LNCaP clone FGC (cell line): ENCODE measurements at regions not wholly inside any gene's neighbourhood (a gene's known extent, or its start where the extent isn't known, plus 50 kb on each side); places are given as distances from the start of the nearest gene placed in this dataset.

Experiments used
- DNase-seq: peaks from one replicate; pipeline ENCODE4 v3.0.0-alpha.2; 2011; ENCODE audit warnings: low read depth
- H3K4me3 ChIP-seq: 2 replicates; pipeline ENCODE4 v1.5.1; 2011; ENCODE audit warnings: mild to moderate bottlenecking, low read depth, low read length, control low read depth
- CTCF ChIP-seq: IDR thresholded peaks from 2 replicates; pipeline ENCODE4 v1.5.1; 2012; ENCODE audit warnings: mild to moderate bottlenecking; ENCODE audit not compliant: control insufficient read depth, insufficient read depth; ENCODE audit errors: extremely low read depth

- H3K4me3 ChIP-seq, result no peak overlapping the region
- no peak for DNase-seq
- no peak for TF ChIP-seq CTCF
Measured at GRCh38 chr20:16947479-16947878, 199.3 kb downstream of the OTOR start.

- no peak overlapping the region for H3K4me3 ChIP-seq
- peak; percentile 3 for DNase-seq
- no peak for TF ChIP-seq CTCF
Measured at GRCh38 chr20:16951876-16952275, 203.7 kb downstream of the OTOR start.

- DNase-seq, result no peak
- H3K4me3 ChIP-seq, result no peak overlapping the region
- no peak for TF ChIP-seq CTCF
Measured at GRCh38 chr20:16952965-16953364, 204.8 kb downstream of the OTOR start.

GRCh38 chr20:16953858-16954257, 205.7 kb downstream of the OTOR start:
- DNase-seq, result no peak
- no peak overlapping the region for H3K4me3 ChIP-seq
- no peak for TF ChIP-seq CTCF

GRCh38 chr20:16955462-16955861, 207.3 kb downstream of the OTOR start:
- no peak for TF ChIP-seq CTCF
- DNase-seq, result no peak
- H3K4me3 ChIP-seq, result no peak overlapping the region

- no peak for TF ChIP-seq CTCF
- no peak for DNase-seq
- H3K4me3 ChIP-seq, result no peak overlapping the region
Measured at GRCh38 chr20:16955971-16956370, 207.8 kb downstream of the OTOR start.

GRCh38 chr20:16965401-16965800, 217.2 kb downstream of the OTOR start:
- H3K4me3 ChIP-seq, result no peak overlapping the region
- TF ChIP-seq CTCF, result no peak
- DNase-seq, result no peak
